GM12891 (cell line): ENCODE measurements at regions not wholly inside any gene's neighbourhood (a gene's known extent, or its start where the extent isn't known, plus 50 kb on each side); places are given as distances from the start of the nearest gene placed in this dataset.

Experiments used
- POLR2A ChIP-seq: IDR thresholded peaks from 2 replicates; pipeline ENCODE4 v1.6.1; 2011; ENCODE audit warnings: low read depth, low read length, control low read depth
- POLR2AphosphoS5 ChIP-seq: IDR thresholded peaks from 2 replicates; pipeline ENCODE4 v1.6.1; 2011; ENCODE audit warnings: low read depth, low read length, control low read depth
- POU2F2 ChIP-seq: IDR thresholded peaks from 2 replicates; pipeline ENCODE4 v1.6.1; 2011; ENCODE audit warnings: low read depth, mild to moderate bottlenecking, control low read depth, low read length, moderate library complexity
- TAF1 ChIP-seq: IDR thresholded peaks from 2 replicates; pipeline ENCODE4 v1.6.1; 2011; ENCODE audit warnings: low read depth, low read length, control low read depth

GRCh38 chr1:83716641-83717040 lies 282.3 kb downstream of the TTLL7 start:
- TF ChIP-seq POLR2AphosphoS5 (no peak), POLR2A (no peak), POU2F2 (no peak), TAF1 (no peak)
